ENCODE measurements at regions not wholly inside any gene's neighbourhood (a gene's known extent, or its start where the extent isn't known, plus 50 kb on each side); places are given as distances from the start of the nearest gene placed in this dataset.
A peak's percentile ranks its signal among the peaks of the same experiment; 100 is the strongest.
"Not testable (repeated sequence)": the region's sequence is repeated elsewhere in the genome, so short reads cannot be mapped to it uniquely, and the experiment has no call there.

DNA sequence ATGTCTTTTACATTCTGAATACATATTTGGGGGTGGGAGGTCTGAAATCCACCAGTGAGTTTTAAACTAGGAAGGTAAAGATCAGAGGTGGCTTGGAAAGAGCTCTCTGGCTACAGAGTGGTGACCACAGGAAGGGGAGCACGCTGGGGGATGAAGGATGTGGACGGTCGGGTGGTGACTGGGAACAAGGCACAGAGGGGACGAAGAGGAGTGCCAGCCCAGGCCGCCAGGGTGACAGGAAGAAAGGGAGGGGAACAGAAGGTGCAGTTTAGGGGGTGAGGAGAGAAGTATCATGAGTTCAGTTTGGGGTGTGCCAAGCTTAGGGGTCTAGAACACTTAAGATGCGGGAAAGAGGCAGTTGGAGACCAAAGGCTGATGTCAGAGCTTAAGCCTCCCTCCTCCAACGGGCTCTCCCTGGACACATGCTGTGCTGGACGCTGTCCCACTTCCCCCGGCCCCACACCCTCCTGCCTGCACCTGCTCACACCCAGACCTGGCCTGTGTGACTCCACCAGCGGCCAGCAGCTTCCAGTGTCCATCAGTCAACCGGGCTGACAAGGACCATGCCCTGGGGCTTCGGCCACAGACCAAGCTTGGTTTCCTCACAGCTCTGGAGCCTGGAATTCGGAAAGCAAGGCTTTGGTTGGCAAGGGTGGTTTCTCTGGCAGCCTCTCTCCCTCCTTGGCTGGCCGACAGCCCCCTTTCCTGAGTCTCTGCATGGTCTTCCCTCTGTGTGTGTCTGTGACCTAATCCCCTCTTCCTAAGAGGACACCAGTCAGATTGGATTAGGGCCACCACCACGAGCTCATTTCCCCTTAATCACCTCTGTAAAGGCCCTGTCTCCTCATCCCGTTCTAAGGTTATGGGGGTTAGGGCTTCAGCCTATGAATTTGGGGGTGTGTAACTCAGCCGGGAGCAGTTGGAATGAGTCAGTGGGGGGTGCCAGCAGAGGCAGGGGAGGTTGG is 120.4 kb upstream of the IQSEC1 start:
- DNase-seq: peak; percentile 40

DNA sequence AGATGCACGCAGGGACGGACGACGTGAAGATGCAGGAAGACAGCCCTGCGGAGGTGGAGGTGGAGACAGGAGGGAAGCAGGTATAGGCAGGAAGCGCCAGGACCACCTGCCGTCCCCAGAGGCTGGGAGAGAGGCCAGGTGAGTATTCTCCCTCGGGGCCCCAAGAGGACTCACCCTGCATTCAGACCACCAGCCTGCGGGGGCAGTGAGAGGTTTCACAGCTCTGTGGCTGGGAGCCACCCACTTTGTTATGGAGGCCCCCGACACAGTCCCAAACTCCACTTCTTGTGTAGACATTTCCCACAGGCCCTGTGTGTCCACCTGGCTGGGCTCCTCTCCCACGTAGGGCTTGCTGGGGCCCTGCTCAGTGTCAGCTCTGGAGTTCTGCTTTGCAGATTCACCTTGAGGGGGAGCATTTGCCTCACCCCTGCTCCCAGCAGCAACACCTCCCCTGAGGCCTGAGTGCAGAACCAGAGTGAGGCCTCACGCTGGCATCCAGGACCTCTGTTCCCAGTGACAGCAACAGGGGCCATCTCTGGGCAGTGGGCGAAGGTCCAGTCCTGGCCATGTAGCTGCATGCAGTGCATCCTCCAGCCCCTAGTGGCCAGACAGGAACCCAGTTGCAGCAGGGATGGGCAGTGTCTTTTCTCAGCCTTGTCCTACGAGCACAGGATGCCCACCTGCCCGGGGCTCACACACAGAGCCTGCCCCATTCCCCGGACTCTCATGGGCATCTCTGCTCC is 119.4 kb upstream of the IQSEC1 start:
- no peak for DNase-seq

DNA sequence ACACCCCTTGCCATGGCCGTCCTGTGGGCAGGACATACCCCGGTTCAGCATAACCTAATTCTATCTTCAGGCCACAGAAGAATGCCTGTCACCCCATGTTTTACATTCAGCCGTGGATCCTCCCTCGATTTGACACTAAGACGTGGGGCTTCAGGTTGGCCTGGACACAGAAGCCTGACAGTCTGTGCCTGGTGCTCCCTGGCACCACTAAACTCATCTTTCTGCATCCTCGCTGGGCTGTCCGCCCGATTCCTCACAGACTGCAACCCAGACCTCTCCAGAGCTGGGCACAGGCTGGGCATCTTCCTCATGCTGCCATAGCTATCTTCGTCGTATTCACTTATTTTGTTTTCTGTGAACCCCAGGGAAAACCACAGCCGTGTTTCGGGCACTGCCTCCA is 117.8 kb upstream of the IQSEC1 start:
- DNase-seq: no peak

DNA sequence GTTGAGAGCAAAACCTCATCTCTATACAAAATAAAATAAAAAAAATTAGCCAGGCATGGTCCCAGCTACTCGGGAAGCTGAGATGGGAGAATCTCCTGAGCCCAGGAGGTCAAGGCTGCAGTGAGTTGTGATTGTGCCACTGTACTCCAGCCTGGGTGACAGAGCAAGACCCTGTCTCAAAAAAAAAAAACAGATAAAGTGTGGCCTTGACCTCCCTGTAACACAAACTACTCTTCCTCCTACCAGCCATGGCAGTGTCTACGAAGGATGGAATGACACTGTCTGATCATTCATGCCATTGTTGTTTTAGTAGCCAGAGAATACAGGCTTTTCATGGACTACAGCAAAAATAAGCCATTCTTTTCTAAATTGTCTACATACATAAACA is 117.1 kb upstream of the IQSEC1 start:
- DNase-seq: no peak

DNA sequence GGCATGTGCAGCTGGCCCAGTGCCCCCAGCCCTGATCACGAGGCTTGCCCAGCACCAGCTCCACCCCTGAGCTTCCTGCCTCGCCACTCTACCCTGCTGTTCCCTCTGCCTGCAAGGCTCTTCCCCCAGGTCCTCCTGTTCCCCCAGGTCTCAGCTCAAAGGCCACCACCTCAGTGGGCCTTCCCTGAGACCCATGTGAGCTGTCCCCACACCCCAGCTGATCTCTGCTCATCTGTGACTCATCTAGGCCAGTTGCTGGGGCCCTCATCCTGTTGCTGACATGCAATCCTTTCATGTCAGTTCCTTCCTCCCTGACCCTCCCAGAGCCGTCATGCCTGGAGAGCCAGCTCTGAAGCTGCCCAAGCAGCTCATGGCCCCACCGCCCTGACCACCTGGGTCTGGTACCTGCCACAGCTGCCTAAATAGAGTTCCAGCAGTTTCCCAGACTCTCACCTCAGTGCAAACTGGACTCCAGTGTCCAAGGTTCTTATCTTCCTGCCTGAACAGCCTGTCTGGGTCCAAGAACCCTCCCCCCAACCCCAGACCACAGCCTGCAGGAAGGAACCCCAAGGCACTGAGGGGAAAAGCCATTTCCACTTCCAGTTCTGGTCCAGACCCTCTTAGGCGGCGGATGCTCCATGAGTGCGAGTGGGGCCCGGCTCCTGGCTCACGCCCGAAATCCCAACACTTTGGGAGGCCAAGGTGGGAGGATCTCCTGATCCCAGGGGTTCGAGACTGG is 116.6 kb upstream of the IQSEC1 start:
- DNase-seq: peak; percentile 45

DNA sequence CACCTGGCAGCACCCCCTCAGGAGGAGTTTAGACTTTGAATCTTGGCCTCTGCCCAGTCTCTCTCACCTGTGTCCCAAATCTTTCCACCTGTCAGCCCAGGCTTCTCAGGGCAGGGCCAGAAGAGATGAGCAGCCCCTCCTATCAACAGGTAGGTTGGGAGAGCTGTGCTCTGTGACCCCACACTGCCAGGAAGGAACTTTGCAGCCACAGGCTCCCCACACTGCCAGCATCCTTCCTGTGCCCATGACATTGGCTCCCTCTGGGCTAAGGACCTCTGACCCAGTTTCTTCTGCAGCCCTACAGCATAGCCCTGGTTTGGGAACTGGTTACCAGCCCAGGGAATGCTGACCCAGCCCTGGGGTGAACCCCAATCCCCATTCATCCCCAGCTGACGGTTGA is 115.7 kb upstream of the IQSEC1 start:
- no peak for DNase-seq

DNA sequence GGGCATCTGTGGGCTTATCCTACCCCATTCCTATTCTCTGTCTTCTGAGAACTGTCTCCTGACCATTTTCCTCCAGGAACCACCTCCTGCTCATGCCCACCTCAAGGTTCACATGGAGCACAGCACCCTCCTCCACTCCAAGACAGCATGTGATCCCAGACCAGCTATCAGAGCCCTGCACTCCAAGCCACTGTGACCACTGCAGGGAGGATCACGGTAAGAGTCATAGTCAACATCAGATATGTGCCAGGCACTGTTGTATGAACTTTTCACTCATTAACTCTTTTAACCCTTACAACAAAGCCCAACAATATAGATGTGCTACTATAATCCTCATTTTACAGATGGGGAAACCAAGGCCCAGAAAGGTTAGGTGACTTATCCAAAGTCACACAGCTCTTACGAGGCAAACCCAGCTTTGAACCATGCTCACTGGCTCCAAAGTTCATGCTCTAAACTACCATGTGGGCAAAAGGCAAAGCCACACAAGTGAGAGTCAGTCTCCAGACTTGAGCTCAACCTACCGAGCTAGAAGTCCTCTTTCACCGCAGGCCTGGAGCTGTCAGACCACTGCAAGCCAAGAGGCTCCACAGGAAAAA is 115.1 kb upstream of the IQSEC1 start:
- DNase-seq: no peak

DNA sequence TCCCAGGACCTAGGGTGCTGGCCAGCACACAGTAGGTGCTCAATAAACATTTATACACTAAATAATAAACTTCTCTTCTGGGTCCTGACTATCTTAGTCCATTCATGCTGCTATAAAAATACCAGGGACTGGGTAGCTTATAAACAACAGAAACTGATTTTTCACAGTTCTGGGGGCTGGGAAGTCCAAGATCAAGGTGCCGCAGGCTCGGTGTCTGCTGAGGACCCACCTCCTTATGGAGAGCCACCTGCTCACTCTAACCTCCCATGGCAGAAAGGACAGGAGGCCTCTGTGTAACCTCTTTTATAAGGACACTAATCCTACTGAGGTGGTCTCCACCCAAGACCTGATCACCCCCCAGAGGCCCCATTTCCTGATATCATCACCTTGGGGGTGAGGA is 114.4 kb upstream of the IQSEC1 start:
- DNase-seq: no peak

DNA sequence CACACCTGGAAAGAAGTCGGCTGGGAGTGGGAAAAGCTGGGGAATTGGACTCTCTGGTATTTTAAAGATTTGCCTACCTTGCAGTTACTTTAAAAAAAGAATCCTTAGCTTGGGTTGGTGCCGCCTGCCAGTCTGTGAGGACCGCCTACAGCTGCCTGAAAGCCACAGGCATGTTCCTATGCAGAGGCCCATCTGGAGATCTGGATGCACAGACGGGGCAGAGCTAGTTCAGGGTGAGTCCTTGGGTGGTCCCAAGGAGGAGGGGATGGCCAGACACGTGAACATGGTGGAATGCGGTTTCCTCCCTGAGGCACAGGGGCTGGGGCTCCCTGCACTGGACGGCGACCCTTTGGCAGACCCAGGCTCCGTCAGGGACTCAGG is 113.2 kb upstream of the IQSEC1 start:
- peak; percentile 42 for DNase-seq

DNA sequence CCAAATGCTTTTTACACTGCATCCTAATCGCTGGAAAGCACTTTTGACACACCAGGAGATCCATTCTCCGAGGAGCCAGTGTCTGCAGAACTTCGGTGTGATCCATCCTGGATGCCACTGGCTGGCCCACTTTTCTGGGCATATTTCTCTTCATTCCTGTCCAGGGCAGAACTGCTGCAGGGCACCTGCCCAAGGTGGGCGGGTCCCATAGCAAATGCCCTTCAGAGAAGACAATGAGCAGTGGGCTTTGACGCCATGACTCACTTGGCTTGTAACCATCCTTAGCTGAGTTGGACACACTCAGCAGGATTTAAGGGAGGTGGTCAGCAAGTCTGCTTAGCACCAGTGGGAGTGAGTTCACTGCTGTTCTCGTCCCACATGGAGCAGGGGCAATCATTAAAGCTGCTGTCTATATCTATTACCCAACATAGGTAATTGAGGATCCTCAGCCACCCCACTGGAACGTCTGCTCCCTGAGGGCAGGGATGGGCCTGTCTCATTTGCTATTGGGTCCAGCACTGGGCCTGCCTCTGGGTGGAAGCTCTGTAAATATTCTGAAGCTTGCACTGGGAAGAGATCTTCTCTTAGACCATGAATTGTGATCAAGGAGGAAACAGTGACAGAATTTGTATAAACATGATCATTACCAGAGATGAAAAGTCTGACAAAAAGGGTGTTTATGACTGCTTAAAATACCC is 112.7 kb upstream of the IQSEC1 start:
- DNase-seq: no peak

DNA sequence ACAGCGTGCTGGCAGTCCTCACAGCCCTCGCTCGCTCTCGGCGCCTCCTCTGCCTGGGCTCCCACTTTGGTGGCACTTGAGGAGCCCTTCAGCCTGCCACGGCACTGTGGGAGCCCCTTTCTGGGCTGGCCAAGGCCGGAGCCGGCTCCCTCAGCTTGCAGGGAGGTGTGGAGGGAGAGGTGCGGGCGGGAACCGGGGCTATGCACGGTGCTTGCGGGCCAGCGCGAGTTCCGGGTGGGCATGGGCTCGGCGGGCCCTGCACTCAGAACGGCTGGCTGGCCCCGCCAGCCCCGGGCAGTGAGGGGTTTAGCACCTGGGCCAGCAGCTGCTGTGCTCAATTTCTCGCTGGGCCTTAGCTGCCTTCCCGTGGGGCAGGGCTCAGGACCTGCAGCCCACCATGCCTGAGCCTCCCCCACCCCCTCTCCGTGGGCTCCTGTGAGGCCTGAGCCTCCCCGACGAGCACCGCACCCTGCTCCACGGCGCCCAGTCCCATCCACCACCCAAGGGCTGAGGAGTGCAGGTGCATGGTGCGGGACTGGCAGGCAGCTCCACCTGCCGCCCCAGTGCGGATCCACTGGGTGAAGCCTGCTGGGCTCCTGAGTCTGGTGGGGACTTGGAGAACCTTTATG is 106.5 kb upstream of the IQSEC1 start:
- not testable (repeated sequence) for DNase-seq

DNA sequence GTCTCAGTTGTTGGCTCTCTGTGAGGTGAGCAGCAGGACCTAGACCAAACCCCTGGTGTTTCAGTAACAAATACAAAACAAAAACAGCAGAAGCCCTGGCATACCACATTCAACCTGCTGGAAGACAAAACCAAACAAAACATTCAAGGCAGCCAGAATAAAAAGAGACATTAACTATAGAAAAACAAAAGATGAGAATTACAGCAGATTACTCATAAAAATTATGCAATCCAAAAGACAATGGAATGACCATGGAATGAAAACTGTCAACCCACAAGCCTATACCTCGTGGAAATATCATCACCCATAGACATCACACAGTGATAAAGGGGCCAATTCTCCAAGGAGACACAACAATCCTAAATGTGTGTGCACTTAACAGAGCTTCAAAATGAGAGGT is 106.0 kb upstream of the IQSEC1 start:
- no peak for DNase-seq

DNA sequence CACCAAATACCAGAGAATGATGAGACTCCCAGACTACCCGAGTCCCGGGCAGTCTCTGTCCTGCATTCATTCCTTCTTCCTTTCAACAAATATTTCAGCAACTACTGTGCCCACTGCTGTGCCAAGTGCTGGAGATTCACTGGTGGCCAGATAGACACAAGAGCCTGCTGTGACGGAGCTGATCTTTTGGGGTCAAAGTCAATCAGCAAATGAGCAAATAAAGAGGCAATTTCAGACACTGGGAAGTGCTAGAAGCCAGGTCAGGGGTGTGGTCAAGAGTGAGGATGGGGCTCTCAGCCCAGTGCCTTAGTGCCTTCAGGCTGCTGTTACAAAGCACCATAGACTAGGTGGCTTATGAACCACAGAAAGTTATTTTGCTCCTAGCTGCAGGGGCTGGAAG is 104.9 kb upstream of the IQSEC1 start:
- no peak for DNase-seq

DNA sequence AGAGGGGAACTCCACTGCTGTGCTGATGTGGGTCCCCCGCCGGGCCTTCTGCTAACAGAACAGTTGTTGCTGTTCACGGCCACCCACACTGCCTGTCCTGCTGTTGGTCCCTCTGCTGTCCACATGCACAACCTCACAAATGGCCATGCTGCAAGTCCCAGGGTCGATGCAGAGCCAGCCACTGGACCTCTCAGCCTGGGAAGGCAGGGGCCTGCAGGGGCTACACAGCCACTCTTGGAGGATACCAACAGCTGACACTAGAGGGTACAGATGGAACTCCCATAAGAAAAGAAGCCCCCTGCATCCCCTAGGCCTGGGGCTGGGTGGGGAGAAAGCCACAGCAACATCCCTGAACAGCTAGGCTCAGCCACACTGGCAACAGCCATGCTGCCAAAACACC is 104.4 kb upstream of the IQSEC1 start:
- no peak for DNase-seq

DNA sequence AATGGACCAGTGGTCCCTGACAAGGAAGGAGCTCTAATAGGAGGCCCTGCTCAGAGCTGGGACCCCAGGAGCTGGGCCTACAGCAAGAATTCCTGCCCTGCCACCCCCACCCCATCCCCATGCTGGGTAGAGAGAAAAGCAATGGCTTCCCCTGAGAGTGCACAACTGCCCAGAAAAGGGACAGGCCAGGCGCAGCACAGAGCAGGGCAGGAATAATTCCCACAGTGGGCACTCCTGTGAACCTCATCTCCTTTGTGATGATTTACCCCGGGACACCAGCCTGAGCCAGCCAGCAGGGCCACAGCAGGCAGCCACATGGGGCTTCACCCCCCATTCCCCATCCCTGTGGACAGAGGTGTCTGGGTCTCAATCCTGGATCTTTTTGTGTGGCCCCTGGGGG is 104.0 kb upstream of the IQSEC1 start:
- no peak for DNase-seq

DNA sequence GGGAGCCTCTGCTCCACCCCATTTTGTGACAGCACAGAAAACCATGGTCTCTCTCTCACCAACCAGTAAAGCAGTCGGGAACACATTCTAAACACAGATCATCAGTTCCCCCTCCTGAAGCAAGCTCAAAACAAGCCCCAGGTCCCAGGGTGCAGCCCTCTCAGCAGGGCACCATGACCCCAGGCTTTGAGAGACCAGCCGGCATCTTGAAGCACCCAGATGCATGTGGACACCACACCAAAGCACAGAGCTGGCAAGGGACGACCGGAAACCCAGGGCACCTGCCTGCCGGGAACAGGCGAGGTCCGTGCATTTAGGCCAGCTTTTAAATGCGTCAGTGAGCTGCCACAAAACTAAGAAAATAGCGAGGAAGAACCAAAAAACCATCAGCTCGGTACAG is 103.2 kb upstream of the IQSEC1 start:
- no peak for DNase-seq

DNA sequence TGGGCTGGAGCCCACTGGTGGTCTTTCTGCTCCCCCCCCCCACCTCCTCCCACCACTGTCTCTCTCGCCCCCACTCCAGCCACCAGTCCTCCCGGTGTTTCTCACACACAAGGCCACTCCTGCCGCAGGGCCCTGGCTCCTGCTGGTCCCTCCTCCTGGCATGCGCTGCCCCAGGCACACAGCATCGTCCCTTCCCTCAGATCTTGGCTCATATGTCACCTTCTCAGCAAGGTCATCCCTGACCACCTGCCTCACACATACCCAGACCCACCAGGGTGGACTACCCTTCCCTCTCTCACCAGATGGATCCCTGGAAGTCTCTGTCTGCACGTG is 101.5 kb upstream of the IQSEC1 start:
- no peak for DNase-seq

DNA sequence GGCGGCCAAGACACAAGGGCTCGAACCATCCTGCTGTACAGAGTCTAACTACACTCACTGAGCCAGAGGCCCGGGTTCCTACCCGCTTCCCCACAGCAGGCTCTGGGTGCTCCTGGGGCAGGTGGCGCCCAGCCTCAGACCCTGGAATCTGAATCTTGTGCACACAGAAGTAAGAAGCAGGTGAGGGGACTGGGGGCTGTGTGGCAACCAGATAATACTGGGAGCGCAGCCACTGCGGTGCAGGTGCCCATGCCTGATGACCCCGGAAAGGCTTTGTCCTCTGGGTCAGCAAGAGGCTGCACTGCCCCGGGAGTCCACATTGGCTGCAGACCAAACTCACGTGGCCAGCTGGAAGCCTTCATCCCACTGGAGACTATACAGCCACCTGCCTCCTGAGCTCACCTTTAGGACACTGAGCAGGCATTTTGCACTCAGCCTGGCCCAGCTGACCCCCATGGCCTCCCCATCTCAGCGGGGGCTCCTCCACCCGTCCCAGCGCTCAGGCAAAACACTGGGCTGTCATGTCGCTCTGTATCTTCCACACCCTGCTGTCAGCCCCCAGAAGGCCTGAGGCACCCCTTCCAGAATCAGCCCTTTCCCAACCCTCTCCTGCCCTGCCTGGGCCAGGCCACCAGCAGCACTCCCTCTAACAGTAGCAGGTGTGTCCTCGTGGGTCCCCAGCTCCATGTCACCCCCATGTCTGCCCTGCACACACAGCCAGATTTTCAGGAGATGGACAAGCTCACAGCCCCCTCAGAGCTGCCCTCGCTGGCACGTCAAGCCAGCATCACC is 101.0 kb upstream of the IQSEC1 start:
- DNase-seq: no peak

DNA sequence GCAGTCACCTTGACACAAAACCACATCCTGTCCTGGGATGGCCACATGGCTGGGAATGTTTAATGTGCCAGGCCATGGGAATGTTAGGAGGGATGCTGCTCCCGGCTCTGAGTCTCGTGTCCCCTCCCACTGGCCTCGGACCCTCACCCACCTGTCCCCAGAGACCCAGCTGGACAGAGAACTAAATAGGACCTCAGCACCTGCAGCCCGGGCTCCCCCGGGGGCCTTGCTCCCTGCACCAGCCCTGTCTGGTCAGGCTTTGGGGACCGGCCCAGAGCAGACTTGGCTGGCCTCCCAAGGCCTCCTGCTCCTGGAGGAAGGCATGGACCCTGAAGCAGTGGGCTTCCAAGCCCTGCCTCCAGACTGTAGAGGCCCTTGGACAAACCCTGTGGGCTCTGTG is 100.0 kb upstream of the IQSEC1 start:
- DNase-seq: no peak

DNA sequence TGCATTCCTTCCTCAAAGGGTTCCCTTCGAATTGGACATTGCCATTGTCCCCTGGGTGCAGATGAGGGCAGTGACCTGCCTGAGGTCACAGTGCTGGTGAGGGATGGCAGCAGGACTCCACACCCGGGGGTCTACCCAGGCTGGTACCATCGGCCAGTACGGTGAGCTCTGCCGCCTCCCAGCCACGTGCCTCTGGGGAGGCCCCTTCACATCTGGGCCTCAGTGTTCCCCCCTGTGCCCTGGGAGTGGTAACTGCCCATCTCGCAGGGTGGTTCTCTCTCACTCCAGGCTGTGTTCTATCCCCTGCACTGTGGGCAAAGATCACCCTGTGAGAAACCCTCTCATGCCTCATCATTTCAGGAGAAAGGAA is 99.4 kb upstream of the IQSEC1 start:
- no peak for DNase-seq
